ENCODE measurements at regions not wholly inside any gene's neighbourhood (a gene's known extent, or its start where the extent isn't known, plus 50 kb on each side); places are given as distances from the start of the nearest gene placed in this dataset.
"Not testable (repeated sequence)": the region's sequence is repeated elsewhere in the genome, so short reads cannot be mapped to it uniquely, and the experiment has no call there.

DNA sequence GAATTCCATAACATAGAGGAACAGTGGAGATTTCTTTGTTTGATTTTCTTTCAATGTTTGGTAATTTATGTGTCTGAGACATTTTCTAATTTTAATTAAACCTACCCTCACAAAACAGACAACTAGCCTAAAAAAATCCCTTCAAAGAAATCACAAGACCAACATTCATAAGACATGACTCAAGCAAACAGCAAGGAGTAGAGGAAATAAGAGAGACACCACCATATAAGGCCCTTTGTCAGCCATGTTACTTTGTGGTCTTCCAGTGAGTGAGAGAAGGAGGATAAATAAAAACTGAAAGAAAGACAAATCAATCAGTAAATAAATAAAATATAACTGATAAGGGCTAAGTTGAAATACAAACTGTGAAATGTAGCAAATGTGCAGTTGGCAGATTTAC lies 830.8 kb upstream of the SLC39A10 start:
- Histone ChIP-seq H3K4me3 (ENCODE audit: low read length in 2 of 2) (no peak overlapping the region), H3K27me3 (ENCODE audit: control insufficient read depth in 2 of 2, insufficient read depth in 1 of 2, low read length in 1 of 2) (no peaks in the 10 kb centered on the region), H3K27ac (ENCODE audit: low read depth in 1 of 2, low read length in 1 of 2) (no peak overlapping the region), H3K9me3 (ENCODE audit: control insufficient read depth in 2 of 2, insufficient read depth in 1 of 2, low read length in 1 of 2) (no peaks in the 10 kb centered on the region), H3K36me3 (ENCODE audit: control insufficient read depth in 2 of 2, insufficient read depth in 2 of 2, low read length in 1 of 2) (no peaks in the 10 kb centered on the region), H3K4me1 (ENCODE audit: control insufficient read depth in 2 of 2, insufficient read depth in 2 of 2, low read length in 2 of 2) (no peaks in the 10 kb centered on the region)
- DNase-seq (ENCODE audit: low read depth in 6 of 9, low spot score in 9 of 9), result no peak

DNA sequence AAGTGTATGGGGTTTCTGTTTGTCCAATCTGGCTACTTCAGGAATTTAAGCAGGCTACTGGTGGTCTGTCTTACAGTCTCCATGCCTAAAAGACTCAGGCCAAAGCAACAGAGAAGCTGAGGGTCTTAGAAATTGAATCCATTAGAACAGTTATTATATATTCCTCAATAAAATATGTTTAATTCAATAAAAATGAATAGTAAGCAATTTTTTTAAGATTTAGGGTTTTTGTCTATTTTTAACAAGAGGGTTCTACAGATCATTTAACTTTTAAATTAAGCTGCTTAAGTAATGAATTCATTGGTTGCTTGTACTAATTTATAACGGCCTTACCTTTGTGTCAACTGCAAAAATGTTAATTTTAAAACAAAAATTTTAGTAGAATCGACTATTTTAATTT lies 832.6 kb upstream of the SLC39A10 start:
- WGBS, result 88% methylated on average over 2 of the region's 2 CpGs
- no peaks in the 10 kb centered on the region for H3K4me1 ChIP-seq (ENCODE audit: control insufficient read depth in 2 of 2, insufficient read depth in 2 of 2, low read length in 2 of 2)
- no peak overlapping the region for H3K4me3 ChIP-seq (ENCODE audit: low read length in 2 of 2)
- no peaks in the 10 kb centered on the region for H3K27me3 ChIP-seq (ENCODE audit: control insufficient read depth in 2 of 2, insufficient read depth in 1 of 2, low read length in 1 of 2)
- H3K27ac ChIP-seq (ENCODE audit: low read depth in 1 of 2, low read length in 1 of 2), result no peak overlapping the region
- no peaks in the 10 kb centered on the region for H3K36me3 ChIP-seq (ENCODE audit: control insufficient read depth in 2 of 2, insufficient read depth in 2 of 2, low read length in 1 of 2)
- no peaks in the 10 kb centered on the region for H3K9me3 ChIP-seq (ENCODE audit: control insufficient read depth in 2 of 2, insufficient read depth in 1 of 2, low read length in 1 of 2)
- DNase-seq (ENCODE audit: low read depth in 6 of 9, low spot score in 9 of 9), result no peak

DNA sequence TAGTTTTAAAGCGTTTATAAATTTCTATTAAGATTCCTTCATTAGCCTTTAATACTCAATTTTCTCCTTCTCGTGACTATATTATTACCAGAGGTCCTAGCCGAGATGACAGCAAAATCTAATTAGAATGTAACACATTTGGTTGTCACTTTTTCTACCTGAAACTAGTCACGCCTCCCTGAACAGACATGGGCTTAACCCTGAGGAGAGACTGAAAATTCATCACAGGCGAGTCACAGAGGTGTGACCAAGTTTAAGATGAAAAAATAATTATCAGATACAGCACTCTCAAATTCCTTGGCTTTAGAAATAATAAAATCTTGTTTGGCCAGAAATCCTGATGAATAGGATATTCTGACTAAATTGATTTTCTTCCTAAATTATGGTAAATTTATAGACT lies 834.4 kb upstream of the SLC39A10 start:
- Histone ChIP-seq H3K9me3 (ENCODE audit: control insufficient read depth in 2 of 2, insufficient read depth in 1 of 2, low read length in 1 of 2) (no peaks in the 10 kb centered on the region), H3K36me3 (ENCODE audit: control insufficient read depth in 2 of 2, insufficient read depth in 2 of 2, low read length in 1 of 2) (no peaks in the 10 kb centered on the region), H3K4me3 (ENCODE audit: low read length in 2 of 2) (no peak overlapping the region), H3K27me3 (ENCODE audit: control insufficient read depth in 2 of 2, insufficient read depth in 1 of 2, low read length in 1 of 2) (no peaks in the 10 kb centered on the region), H3K27ac (ENCODE audit: low read depth in 1 of 2, low read length in 1 of 2) (no peak overlapping the region), H3K4me1 (ENCODE audit: control insufficient read depth in 2 of 2, insufficient read depth in 2 of 2, low read length in 2 of 2) (no peaks in the 10 kb centered on the region)
- no peak for DNase-seq (ENCODE audit: low read depth in 6 of 9, low spot score in 9 of 9)
- WGBS, result 93% methylated on average over 5 of the region's 5 CpGs

DNA sequence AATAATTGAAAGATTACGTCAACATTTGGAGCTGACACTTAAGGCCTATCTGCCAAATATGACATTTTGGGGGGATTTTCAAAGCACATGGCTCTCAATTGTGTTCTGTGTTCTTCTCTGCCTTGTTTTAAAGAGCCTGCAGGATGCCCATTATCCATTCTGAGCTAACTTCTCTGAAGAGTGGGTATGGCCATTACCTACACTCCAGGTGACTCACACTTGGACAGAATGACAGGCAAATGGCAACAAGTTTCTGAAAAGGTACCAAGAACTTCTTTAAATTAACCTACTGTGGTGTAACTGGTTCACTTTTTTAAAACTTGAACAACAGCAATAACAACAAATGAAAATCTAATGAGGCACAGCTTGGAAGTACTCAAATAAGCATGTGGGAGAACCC lies 834.9 kb upstream of the SLC39A10 start:
- no peak overlapping the region for H3K4me3 ChIP-seq (ENCODE audit: low read length in 2 of 2)
- H3K36me3 ChIP-seq (ENCODE audit: control insufficient read depth in 2 of 2, insufficient read depth in 2 of 2, low read length in 1 of 2), result no peaks in the 10 kb centered on the region
- H3K27me3 ChIP-seq (ENCODE audit: control insufficient read depth in 2 of 2, insufficient read depth in 1 of 2, low read length in 1 of 2), result no peaks in the 10 kb centered on the region
- WGBS, result 0% methylated on average over 1 of the region's 1 CpG
- no peak for DNase-seq (ENCODE audit: low read depth in 6 of 9, low spot score in 9 of 9)
- H3K4me1 ChIP-seq (ENCODE audit: control insufficient read depth in 2 of 2, insufficient read depth in 2 of 2, low read length in 2 of 2), result no peaks in the 10 kb centered on the region
- no peak overlapping the region for H3K27ac ChIP-seq (ENCODE audit: low read depth in 1 of 2, low read length in 1 of 2)
- no peaks in the 10 kb centered on the region for H3K9me3 ChIP-seq (ENCODE audit: control insufficient read depth in 2 of 2, insufficient read depth in 1 of 2, low read length in 1 of 2)

DNA sequence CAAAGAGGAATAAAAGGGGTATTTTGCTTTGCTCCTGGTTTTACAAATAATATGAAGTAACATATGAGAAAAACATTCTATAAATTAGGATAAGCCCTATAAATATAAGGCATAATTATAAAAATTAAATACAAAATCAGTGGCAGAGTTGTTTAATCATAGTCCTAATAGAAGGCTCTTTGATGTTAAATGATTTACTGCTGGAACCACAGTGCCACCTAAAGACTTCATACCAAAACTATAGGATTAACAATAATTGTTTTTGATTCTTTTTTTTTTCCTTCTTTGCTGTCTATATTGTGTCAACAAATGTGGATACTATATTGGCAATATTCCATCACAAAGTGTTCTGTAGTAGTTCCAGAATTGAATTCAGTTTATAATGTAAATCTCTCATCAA lies 837.7 kb upstream of the SLC39A10 start:
- H3K4me1 ChIP-seq (ENCODE audit: control insufficient read depth in 2 of 2, insufficient read depth in 2 of 2, low read length in 2 of 2), result no peaks in the 10 kb centered on the region
- H3K36me3 ChIP-seq (ENCODE audit: control insufficient read depth in 2 of 2, insufficient read depth in 2 of 2, low read length in 1 of 2), result no peaks in the 10 kb centered on the region
- no peaks in the 10 kb centered on the region for H3K9me3 ChIP-seq (ENCODE audit: control insufficient read depth in 2 of 2, insufficient read depth in 1 of 2, low read length in 1 of 2)
- no peaks in the 10 kb centered on the region for H3K27me3 ChIP-seq (ENCODE audit: control insufficient read depth in 2 of 2, insufficient read depth in 1 of 2, low read length in 1 of 2)
- H3K27ac ChIP-seq (ENCODE audit: low read depth in 1 of 2, low read length in 1 of 2), result no peak overlapping the region
- no peak for DNase-seq (ENCODE audit: low read depth in 6 of 9, low spot score in 9 of 9)
- no peak overlapping the region for H3K4me3 ChIP-seq (ENCODE audit: low read length in 2 of 2)

DNA sequence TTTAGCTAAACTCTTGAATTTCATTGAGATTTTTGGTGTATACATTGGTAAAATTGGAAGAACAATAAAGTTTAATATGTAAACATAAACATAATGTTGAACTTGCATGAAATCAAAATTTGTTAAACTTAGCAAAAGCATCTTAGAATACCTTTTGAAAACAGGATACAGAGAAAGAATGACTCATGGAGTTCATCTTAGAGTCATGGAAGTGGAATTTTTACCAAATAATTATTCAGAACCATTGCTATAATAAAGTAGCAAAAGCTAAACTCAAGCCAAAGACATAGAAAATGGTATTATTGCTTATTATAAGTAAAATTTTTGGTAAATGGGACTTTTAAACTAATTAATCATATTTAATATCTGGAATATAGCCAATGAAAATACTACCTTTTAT lies 841.6 kb upstream of the SLC39A10 start:
- no peaks in the 10 kb centered on the region for H3K27me3 ChIP-seq (ENCODE audit: control insufficient read depth in 2 of 2, insufficient read depth in 1 of 2, low read length in 1 of 2)
- H3K27ac ChIP-seq (ENCODE audit: low read depth in 1 of 2, low read length in 1 of 2), result no peak overlapping the region
- H3K4me1 ChIP-seq (ENCODE audit: control insufficient read depth in 2 of 2, insufficient read depth in 2 of 2, low read length in 2 of 2), result no peaks in the 10 kb centered on the region
- H3K36me3 ChIP-seq (ENCODE audit: control insufficient read depth in 2 of 2, insufficient read depth in 2 of 2, low read length in 1 of 2), result no peaks in the 10 kb centered on the region
- H3K4me3 ChIP-seq (ENCODE audit: low read length in 2 of 2), result no peak overlapping the region
- DNase-seq (ENCODE audit: low read depth in 6 of 9, low spot score in 9 of 9), result no peak
- H3K9me3 ChIP-seq (ENCODE audit: control insufficient read depth in 2 of 2, insufficient read depth in 1 of 2, low read length in 1 of 2), result no peaks in the 10 kb centered on the region

DNA sequence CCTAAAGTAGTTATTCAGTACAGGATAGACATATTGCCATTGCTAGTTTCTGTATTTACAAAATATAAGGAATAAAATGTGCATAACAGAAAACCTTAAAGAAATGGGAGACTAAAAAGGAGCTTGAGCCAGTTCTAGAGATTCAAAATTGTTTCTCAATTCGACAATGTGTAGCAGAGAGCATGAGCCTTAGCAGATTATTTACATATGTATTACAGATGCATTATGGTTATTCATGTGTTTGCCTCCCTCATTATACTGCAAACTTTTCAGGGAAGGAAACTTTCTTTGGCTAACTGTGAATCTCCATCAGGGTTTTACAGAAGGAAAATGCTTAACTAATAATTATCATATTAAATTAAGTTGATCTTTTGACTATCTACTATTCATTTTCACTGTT lies 854.4 kb upstream of the SLC39A10 start:
- H3K27ac ChIP-seq (ENCODE audit: low read depth in 1 of 2, low read length in 1 of 2), result no peak overlapping the region
- no peak overlapping the region for H3K4me3 ChIP-seq (ENCODE audit: low read length in 2 of 2)
- no peaks in the 10 kb centered on the region for H3K9me3 ChIP-seq (ENCODE audit: control insufficient read depth in 2 of 2, insufficient read depth in 1 of 2, low read length in 1 of 2)
- WGBS, result 86% methylated on average over 1 of the region's 1 CpG
- no peaks in the 10 kb centered on the region for H3K36me3 ChIP-seq (ENCODE audit: control insufficient read depth in 2 of 2, insufficient read depth in 2 of 2, low read length in 1 of 2)
- no peaks in the 10 kb centered on the region for H3K27me3 ChIP-seq (ENCODE audit: control insufficient read depth in 2 of 2, insufficient read depth in 1 of 2, low read length in 1 of 2)
- H3K4me1 ChIP-seq (ENCODE audit: control insufficient read depth in 2 of 2, insufficient read depth in 2 of 2, low read length in 2 of 2), result no peaks in the 10 kb centered on the region
- no peak for DNase-seq (ENCODE audit: low read depth in 6 of 9, low spot score in 9 of 9)

DNA sequence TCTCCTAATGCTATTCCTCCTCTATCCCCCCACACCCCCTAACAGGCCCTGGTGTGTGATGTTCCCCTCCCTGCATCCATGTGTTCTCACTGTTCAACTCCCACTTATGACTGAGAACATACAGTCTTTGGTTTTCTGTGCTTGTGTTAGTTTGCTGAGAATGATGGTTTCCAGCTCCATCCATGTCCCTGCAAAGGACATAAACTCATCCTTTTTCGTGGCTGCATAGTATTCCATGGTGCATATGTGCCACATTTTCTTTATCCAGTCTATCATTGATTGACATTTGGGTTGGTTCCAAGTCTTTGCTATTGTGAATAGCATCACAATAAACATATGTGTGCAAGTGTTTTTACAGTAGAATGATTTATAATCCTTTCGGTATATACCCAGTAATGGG lies 870.0 kb upstream of the SLC39A10 start:
- not testable (repeated sequence) for H3K36me3 ChIP-seq (ENCODE audit: control insufficient read depth in 2 of 2, insufficient read depth in 2 of 2, low read length in 1 of 2)

DNA sequence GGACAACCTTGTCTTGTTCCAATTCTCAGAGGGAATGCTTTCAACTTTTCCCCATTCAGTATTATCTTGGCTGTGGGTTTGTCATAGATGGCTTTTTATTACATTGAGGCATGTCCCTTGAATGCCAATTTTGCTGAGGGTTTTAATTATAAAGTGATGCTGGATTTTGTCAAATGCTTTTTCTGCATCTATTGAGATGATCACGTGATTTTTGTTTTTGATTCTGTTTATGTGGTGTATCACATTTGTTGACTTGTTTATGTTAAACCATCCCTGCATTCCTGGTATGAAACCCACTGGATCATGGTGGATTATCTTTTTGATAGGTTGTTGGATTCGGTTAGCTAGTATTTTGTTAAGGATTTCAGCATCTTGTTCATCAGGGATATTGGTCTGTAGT lies 885.6 kb upstream of the SLC39A10 start:
- not testable (repeated sequence) for DNase-seq (ENCODE audit: low read depth in 6 of 9, low spot score in 9 of 9); H3K27ac ChIP-seq (ENCODE audit: low read depth in 1 of 2, low read length in 1 of 2)
- 94% methylated on average over 2 of the region's 2 CpGs for WGBS

More for the DNA sequence above, 870.0 kb upstream of the SLC39A10 start:
- H3K4me1 ChIP-seq (ENCODE audit: control insufficient read depth in 2 of 2, insufficient read depth in 2 of 2, low read length in 2 of 2); DNase-seq (ENCODE audit: low read depth in 6 of 9, low spot score in 9 of 9); H3K4me3 ChIP-seq (ENCODE audit: low read length in 2 of 2); H3K27ac ChIP-seq (ENCODE audit: low read depth in 1 of 2, low read length in 1 of 2); H3K27me3 ChIP-seq (ENCODE audit: control insufficient read depth in 2 of 2, insufficient read depth in 1 of 2, low read length in 1 of 2); H3K9me3 ChIP-seq (ENCODE audit: control insufficient read depth in 2 of 2, insufficient read depth in 1 of 2, low read length in 1 of 2): not testable (repeated sequence)
- WGBS, result 92% methylated on average over 2 of the region's 2 CpGs

DNA sequence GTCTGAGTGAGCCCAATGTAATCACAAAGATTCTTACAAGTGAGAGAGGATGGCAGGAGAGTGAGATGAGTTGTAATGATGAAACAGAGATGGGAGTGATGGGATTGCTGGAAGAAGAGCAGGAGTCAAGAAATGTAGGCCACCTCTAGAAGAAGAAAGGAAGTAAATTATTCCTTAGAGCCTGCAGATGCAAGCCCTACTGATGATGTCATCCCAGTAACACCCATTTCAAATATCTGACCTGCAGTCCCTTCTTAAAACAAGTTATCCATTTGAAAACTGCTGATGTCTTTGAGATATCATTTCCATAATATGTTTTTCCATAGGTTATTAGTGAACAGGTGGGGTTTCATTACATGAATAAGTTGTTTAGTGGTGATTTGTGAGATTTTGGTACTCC lies 888.0 kb upstream of the SLC39A10 start:
- Histone ChIP-seq H3K27ac (ENCODE audit: low read depth in 1 of 2, low read length in 1 of 2) (no peak overlapping the region), H3K27me3 (ENCODE audit: control insufficient read depth in 2 of 2, insufficient read depth in 1 of 2, low read length in 1 of 2) (no peaks in the 10 kb centered on the region), H3K4me3 (ENCODE audit: low read length in 2 of 2) (no peak overlapping the region), H3K36me3 (ENCODE audit: control insufficient read depth in 2 of 2, insufficient read depth in 2 of 2, low read length in 1 of 2) (no peaks in the 10 kb centered on the region), H3K9me3 (ENCODE audit: control insufficient read depth in 2 of 2, insufficient read depth in 1 of 2, low read length in 1 of 2) (no peaks in the 10 kb centered on the region), H3K4me1 (ENCODE audit: control insufficient read depth in 2 of 2, insufficient read depth in 2 of 2, low read length in 2 of 2) (no peaks in the 10 kb centered on the region)
- no peak for DNase-seq (ENCODE audit: low read depth in 6 of 9, low spot score in 9 of 9)

More for the DNA sequence above, 885.6 kb upstream of the SLC39A10 start:
- not testable (repeated sequence) for H3K36me3 ChIP-seq (ENCODE audit: control insufficient read depth in 2 of 2, insufficient read depth in 2 of 2, low read length in 1 of 2); H3K27me3 ChIP-seq (ENCODE audit: control insufficient read depth in 2 of 2, insufficient read depth in 1 of 2, low read length in 1 of 2); H3K4me1 ChIP-seq (ENCODE audit: control insufficient read depth in 2 of 2, insufficient read depth in 2 of 2, low read length in 2 of 2); H3K9me3 ChIP-seq (ENCODE audit: control insufficient read depth in 2 of 2, insufficient read depth in 1 of 2, low read length in 1 of 2); H3K4me3 ChIP-seq (ENCODE audit: low read length in 2 of 2)

All from thymus (tissue), 11 donors.